ENCODE measurements at regions not wholly inside any gene's neighbourhood (a gene's known extent, or its start where the extent isn't known, plus 50 kb on each side); places are given as distances from the start of the nearest gene placed in this dataset.
A peak's percentile ranks its signal among the peaks of the same experiment; 100 is the strongest.
"Not testable (repeated sequence)": the region's sequence is repeated elsewhere in the genome, so short reads cannot be mapped to it uniquely, and the experiment has no call there.

GRCh38 chr5:158601118-158601517 is 498.6 kb downstream of the EBF1 start:
- DNase-seq: no peak

- no peak for DNase-seq
Observed at GRCh38 chr5:158600679-158601078, 499.0 kb downstream of the EBF1 start.

GRCh38 chr5:158599157-158599556 is 500.6 kb downstream of the EBF1 start:
- no peak for DNase-seq

GRCh38 chr5:158594595-158595242 is 505.0 kb downstream of the EBF1 start:
- no peak for DNase-seq

- no peak for DNase-seq
Observed at GRCh38 chr5:158593925-158594324, 505.8 kb downstream of the EBF1 start.

GRCh38 chr5:158591301-158591863 is 508.3 kb downstream of the EBF1 start:
- peak; percentile 74 for DNase-seq

GRCh38 chr5:158590746-158591300 is 508.9 kb downstream of the EBF1 start:
- peak; percentile 47 for DNase-seq

- DNase-seq: peak; percentile 53
Observed at GRCh38 chr5:158589939-158590338, 509.8 kb downstream of the EBF1 start.

GRCh38 chr5:158588617-158589016 is 511.1 kb downstream of the EBF1 start:
- DNase-seq: no peak

GRCh38 chr5:158586054-158586453 is 513.7 kb downstream of the EBF1 start:
- DNase-seq: no peak

GRCh38 chr5:158582669-158583068 is 517.0 kb downstream of the EBF1 start:
- not testable (repeated sequence) for DNase-seq

- no peak for DNase-seq
Observed at GRCh38 chr5:158573829-158574228, 525.9 kb downstream of the EBF1 start.

- no peak for DNase-seq
Observed at GRCh38 chr5:158570502-158570901, 529.2 kb downstream of the EBF1 start.

GRCh38 chr5:158569534-158569933 is 530.2 kb downstream of the EBF1 start:
- no peak for DNase-seq

GRCh38 chr5:158565017-158565789 is 534.5 kb downstream of the EBF1 start:
- DNase-seq: no peak

- no peak for DNase-seq
Observed at GRCh38 chr5:158563760-158564390, 535.8 kb downstream of the EBF1 start.

GRCh38 chr5:158561562-158562190 is 538.0 kb downstream of the EBF1 start:
- no peak for DNase-seq

- no peak for DNase-seq
Observed at GRCh38 chr5:158560170-158560569, 539.5 kb downstream of the EBF1 start.

- no peak for DNase-seq
Observed at GRCh38 chr5:158559643-158560042, 540.1 kb downstream of the EBF1 start.

- DNase-seq: no peak
Observed at GRCh38 chr5:158559066-158559465, 540.6 kb downstream of the EBF1 start.

- no peak for DNase-seq
Observed at GRCh38 chr5:158553962-158554336, 545.8 kb downstream of the EBF1 start.

GRCh38 chr5:158553195-158553961 is 546.3 kb downstream of the EBF1 start:
- DNase-seq: peak; percentile 83
